GM19468 (cell line): ENCODE measurements at regions not wholly inside any gene's neighbourhood (a gene's known extent, or its start where the extent isn't known, plus 50 kb on each side); places are given as distances from the start of the nearest gene placed in this dataset.
A peak's percentile ranks its signal among the peaks of the same experiment; 100 is the strongest.

Source experiments
- ATAC-seq: cut with Tn5 transposase; IDR thresholded peaks from one replicate; pipeline ENCODE4 v1.9.1; 2021; ENCODE audit warnings: mild to moderate bottlenecking, moderate library complexity, moderate number of reproducible peaks; ENCODE audit not compliant: unreplicated experiment; ENCODE audit errors: extremely low read depth

DNA sequence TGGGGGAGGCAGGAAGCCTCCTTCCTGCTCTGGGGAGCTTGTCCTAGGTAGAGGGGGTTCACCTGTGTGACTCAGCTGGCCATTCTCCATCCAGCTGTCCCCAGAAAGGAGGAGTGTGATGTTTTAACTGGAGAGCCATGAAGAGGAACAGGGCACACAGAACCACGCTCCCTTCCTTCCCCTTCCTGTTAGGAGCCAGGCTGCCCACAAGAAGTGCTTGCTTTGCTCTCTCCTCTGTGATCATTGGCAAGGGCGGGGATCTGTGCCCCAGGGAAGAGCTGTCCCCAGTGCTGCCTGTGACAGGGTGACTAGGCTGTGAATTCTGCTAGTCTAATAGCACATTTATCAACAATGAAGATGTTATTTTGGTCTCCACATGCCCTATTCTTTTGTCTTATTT, 169.6 kb upstream of the GATB start:
- no peak for ATAC-seq

DNA sequence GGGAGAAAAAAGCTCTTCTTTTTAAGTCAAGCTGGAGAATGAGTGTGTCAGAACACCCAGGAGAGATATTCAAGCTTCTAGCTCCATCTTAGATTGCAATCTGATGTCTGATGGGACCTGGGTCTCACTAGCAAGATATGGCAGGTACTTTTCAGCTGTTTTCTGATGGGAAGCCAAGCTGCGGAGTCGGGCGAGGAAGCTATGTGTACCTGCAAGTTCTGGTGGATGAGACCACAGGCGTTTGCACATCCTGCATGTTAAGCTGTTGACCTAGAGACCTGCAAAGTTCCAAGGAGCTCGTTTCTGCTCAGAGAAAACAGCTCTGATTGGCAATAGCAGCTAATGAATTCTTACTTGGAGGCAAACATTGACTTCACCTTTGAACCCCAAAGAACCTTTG, 167.3 kb upstream of the GATB start:
- ATAC-seq = no peak

DNA sequence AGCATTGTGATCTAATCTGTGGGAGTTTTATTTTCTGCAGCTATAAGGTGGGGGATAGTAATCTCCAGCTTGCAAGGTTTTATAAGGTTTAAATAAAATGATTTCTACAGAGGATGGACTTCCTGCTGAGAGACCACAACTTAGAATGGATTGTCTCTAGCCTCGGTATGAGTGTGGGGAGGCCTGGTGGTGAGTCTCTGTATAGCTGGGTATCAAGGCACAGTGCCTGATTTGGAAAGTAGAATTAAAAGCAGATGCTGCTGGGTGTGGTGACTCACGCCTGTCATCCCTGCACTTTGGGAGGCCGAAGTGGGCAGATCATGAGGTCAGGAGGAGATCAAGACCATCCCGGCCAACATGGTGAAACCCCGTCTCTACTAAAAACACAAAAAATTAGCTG, 162.0 kb upstream of the GATB start:
- ATAC-seq = no peak

DNA sequence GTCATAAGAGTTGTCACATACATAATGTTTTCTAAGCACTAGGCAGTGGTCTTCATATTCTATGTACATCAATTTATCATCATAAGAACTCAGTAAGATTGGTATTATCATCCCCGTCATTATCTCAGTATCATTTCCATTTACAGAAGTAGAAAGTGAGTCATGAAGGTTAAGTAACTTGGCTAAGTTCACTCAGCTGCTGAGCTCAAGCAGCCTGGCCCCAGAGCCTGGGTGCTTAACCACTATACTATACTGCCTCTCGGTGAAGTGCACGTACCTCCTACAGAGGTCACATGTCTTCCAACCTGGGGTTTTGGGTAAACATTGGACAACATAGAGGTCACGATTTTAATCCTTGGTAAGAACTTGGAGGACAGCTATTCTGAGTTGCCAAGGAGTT, 161.5 kb upstream of the GATB start:
- no peak for ATAC-seq

DNA sequence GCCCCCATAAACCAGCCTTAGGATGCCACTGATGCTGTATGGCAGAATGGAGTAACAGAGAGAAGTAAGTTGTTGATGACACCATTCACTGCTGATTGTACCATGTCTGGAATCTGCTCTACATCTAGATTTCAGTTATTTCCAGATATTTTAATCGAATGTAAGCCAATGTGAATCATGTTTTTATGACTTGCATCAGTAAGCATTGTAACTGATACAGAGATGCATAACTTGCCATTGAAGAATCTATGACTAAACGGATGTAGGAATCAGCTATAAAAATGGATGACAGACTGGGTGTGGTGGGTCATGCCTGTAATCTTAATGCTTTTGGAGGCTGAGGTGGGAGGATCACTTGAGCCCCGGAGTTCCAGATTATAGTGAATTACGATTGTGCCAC, 161.0 kb upstream of the GATB start:
- no peak for ATAC-seq

DNA sequence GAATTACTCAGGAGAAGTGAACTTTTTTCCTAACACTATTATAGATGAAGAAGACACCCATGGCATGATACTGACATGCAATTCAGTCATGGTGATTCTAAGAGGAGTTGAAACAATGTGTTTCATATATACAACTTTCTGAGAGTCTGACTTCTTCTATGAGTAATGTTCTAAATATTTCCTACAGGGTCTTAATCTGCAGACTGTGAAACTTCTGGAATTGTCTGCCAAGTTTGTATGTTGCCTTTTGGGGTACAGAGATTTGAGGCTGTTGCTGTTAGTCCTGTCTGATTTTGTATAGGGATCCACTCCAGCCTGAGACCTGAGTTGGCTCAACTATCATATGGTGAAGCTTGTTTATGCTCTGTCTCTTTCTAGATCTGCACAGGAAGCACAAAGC, 160.6 kb upstream of the GATB start:
- ATAC-seq = no peak

GRCh38 chr4:151917145-151917734, 156.4 kb upstream of the GATB start:
- ATAC-seq = no peak

GRCh38 chr4:151912632-151913031, 151.8 kb upstream of the GATB start:
- ATAC-seq = no peak

GRCh38 chr4:151911970-151912369, 151.2 kb upstream of the GATB start:
- no peak for ATAC-seq

GRCh38 chr4:151908734-151909497, 148.1 kb upstream of the GATB start:
- ATAC-seq = no peak

DNA sequence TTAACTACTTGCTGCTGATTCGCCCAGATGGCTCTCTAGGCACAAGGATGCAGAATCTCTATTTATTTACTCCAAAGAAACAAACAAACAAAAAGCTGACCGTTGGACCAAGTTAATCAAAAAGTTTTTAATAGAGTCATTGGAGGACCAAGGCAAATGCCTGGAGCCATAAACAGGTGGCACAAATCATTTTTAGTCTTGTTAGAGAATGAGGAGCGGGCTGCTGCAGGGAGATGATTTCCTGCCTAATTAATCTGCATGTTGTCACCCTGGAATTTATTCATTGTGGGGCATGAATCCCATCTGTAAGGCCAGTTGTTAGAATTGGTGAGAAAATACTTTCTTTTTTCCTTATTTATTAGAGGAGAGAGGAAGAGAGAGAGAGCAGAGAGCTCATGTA, 147.4 kb upstream of the GATB start:
- no peak for ATAC-seq

DNA sequence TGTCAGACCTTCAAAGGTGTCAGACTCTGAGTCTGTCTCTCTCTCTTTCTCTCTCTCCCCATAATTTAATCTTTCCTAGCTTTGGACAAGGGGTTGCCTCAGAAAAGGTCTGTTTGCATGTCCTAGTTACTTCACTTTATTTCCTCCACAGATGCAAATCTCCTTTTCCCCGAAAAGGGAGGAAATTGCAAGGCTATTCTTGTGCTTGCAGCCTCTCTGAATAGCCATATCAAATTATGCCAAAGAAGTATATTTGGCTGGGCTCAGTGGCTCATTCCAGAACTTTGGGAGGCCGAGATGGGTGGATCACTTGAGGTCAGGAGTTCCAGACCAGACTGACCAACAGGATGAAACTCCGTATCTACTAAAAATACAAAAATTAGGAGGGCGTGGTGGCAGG, 145.6 kb upstream of the GATB start:
- no peak for ATAC-seq

- ATAC-seq = peak; percentile 90
Measured at GRCh38 chr4:151905197-151905596, 144.4 kb upstream of the GATB start.

- no peak for ATAC-seq
Measured at GRCh38 chr4:151901631-151902030, 140.8 kb upstream of the GATB start.

DNA sequence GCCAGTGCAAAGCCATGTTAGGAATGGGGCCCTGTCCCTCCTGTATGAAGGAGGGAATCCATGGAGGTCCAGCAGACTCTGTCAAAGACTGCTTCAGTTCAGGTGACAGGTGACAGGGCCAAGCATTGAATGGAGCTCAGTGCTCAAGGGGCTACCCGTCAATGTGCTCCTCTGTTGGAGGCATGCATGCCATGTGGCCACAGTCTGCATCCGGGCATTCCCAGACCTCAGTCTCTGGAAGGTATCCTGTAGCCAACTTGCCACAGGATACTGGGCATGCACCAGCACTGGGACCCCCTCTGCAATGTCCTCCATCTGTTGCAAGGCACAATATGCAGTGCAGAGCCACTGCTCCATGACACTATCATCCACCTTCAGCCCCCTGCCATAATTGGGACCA, 136.1 kb upstream of the GATB start:
- no peak for ATAC-seq

GRCh38 chr4:151895671-151896070, 134.9 kb upstream of the GATB start:
- no peak for ATAC-seq

GRCh38 chr4:151894246-151894645, 133.4 kb upstream of the GATB start:
- ATAC-seq = no peak

- ATAC-seq = no peak
Measured at GRCh38 chr4:151888367-151888866, 127.6 kb upstream of the GATB start.

GRCh38 chr4:151887816-151888180, 127.0 kb upstream of the GATB start:
- ATAC-seq = peak; percentile 5

- peak; percentile 53 for ATAC-seq
Measured at GRCh38 chr4:151887031-151887815, 126.4 kb upstream of the GATB start.

DNA sequence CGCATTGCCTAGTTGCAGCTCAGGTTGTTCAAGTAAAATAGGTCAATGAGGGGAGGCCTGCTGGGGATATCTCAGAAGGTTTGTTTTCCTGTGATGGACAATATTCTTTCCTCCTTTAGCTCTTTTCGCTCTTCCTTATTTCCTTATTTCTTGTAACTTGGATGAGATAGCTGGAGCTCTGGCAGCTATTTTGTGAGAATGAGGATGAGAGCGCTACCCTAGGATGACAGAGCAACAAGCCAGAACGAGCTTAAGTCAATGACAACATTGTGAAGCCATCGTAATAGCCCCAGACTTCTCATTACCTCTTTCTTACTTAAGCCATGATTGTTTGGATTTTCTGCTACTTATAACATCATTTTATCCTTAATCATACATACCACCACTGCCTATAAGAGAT, 124.3 kb upstream of the GATB start:
- ATAC-seq = no peak
